ENCODE measurements at regions not wholly inside any gene's neighbourhood (a gene's known extent, or its start where the extent isn't known, plus 50 kb on each side); places are given as distances from the start of the nearest gene placed in this dataset.

DNA sequence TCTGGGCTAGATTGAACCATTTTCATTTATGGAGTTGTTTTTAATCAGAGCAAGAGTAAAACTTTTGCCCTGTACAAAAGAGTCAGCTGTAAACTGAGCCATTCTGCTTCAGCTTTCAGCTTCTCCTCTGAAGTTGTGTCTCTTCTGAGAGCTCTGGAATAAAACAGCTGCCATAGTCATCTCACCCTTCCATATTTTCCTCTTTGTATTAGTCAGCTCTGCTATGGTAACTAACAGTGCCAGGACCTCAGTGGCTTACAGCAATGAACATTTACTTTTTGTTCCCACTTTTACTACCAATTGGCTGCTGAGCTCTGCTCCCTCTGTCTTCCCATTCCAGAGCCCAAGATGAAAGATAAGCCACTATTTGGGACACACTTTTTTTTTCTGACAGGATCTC lies 178.5 kb downstream of the DAD1 start:
- Histone ChIP-seq H3K56ac (ENCODE audit: extremely low read depth, insufficient read depth, low read length) (no peak overlapping the region), H3K23ac (ENCODE audit: low read depth, low read length) (no peak overlapping the region), H3K27ac (ENCODE audit: insufficient read depth, low read length) (no peak overlapping the region), H3K9me3 (ENCODE audit: control insufficient read depth, insufficient read depth, low read length) (no peaks in the 10 kb centered on the region), H3K9me1 (ENCODE audit: insufficient read depth, low read length) (no peaks in the 10 kb centered on the region), H3K36me3 (ENCODE audit: control insufficient read depth, insufficient read depth, low read length) (no peaks in the 10 kb centered on the region), H3K18ac (ENCODE audit: low read depth, low read length) (no peak overlapping the region), H3K14ac (replicated peaks; ENCODE audit: low read depth, low read length) (no peak overlapping the region), H2BK20ac (ENCODE audit: low read depth, low read length) (no peak overlapping the region), H4K8ac (ENCODE audit: low read depth in 2 of 2, low read length in 2 of 2) (no peak overlapping the region), H3K4me3 (ENCODE audit: insufficient read depth, low read depth, low read length) (no peak overlapping the region), H2AK9ac (replicated peaks; ENCODE audit: low read depth, low read length, poor library complexity) (no peak overlapping the region), H3K4me2 (ENCODE audit: low read depth, low read length) (peak overlapping the region; percentile 50; the same call in 1 of the 2 replicates), H4K5ac (ENCODE audit: low read depth, low read length) (no peak overlapping the region), H4K20me1 (ENCODE audit: insufficient read depth, low read length) (no peaks in the 10 kb centered on the region), H2BK120ac (ENCODE audit: low read depth, low read length) (no peak overlapping the region), H2AK5ac (ENCODE audit: low read depth, low read length) (no peak overlapping the region), H2BK5ac (ENCODE audit: low read depth, low read length, poor library complexity, severe bottlenecking) (no peak overlapping the region), H4K91ac (ENCODE audit: insufficient read depth, low read depth, low read length) (no peak overlapping the region), H2BK15ac (ENCODE audit: low read depth, low read length) (no peak overlapping the region), H3K79me1 (ENCODE audit: low read depth in 1 of 2, low read length in 2 of 2) (no peaks in the 10 kb centered on the region), H3K4ac (ENCODE audit: low read depth, low read length) (no peak overlapping the region), H3K4me1 (ENCODE audit: control insufficient read depth, insufficient read depth, low read length) (no peaks in the 10 kb centered on the region), H2AFZ (replicated peaks; ENCODE audit: low read length, poor library complexity) (no peak overlapping the region), H3K9ac (ENCODE audit: low read depth, low read length) (no peak overlapping the region), H3K27me3 (ENCODE audit: control insufficient read depth, insufficient read depth, low read length) (peaks cover 48% of the 10 kb centered on the region)
- ATAC-seq (ENCODE audit: low read depth) (no peak), DNase-seq (no peak)
- POLR2A ChIA-PET (ENCODE audit: unreplicated experiment), result no interaction called here
- BruUV-seq (replicated peaks), result no TSS peak
- in situ Hi-C loops (cut with MboI; ENCODE audit: low sequenced_read_pairs), result no loop called here
- intact Hi-C loops (cut with micrococcal nuclease), result no loop called here
- TF ChIP-seq RAD21 (IDR thresholded peaks at IDR 0.05; ENCODE audit: low read length) (no peak), NFE2L2 (IDR thresholded peaks at IDR 0.05; ENCODE audit: low read depth, low read length) (no peak), MAZ (IDR thresholded peaks at IDR 0.05; ENCODE audit: borderline replicate concordance, low read depth, low read length) (no peak), CHD1 (IDR thresholded peaks at IDR 0.05; ENCODE audit: low read depth, low read length) (no peak), RFX5 (IDR thresholded peaks at IDR 0.05; ENCODE audit: low read depth, low read length) (no peak), CTCF (conservative IDR thresholded peaks at IDR 0.05; ENCODE audit: low read depth, low read length) (no peak), BHLHE40 (IDR thresholded peaks at IDR 0.05; ENCODE audit: low read depth, low read length) (no peak), POLR2A (IDR thresholded peaks at IDR 0.05; ENCODE audit: low read depth, low read length) (no peak), MAFK (IDR thresholded peaks at IDR 0.05; ENCODE audit: low read depth, low read length) (no peak)
- TF ChIP-seq, protein P1, sequence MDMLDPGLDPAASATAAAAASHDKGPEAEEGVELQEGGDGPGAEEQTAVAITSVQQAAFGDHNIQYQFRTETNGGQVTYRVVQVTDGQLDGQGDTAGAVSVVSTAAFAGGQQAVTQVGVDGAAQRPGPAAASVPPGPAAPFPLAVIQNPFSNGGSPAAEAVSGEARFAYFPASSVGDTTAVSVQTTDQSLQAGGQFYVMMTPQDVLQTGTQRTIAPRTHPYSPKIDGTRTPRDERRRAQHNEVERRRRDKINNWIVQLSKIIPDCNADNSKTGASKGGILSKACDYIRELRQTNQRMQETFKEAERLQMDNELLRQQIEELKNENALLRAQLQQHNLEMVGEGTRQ (IDR thresholded peaks at IDR 0.05; ENCODE audit: low read depth, low read length), result no peak
- dilution Hi-C loops (cut with HindIII; ENCODE audit: low sequenced_read_pairs, unreplicated experiment), result no loop called here
- CTCF ChIA-PET, result no interaction called here

Data from IMR-90 (cell line).